ENCODE measurements at regions not wholly inside any gene's neighbourhood (a gene's known extent, or its start where the extent isn't known, plus 50 kb on each side); places are given as distances from the start of the nearest gene placed in this dataset.

GRCh38 chr15:73001840-73002239, 50.4 kb upstream of the NEO1 start:
- Histone ChIP-seq H3K27ac (ENCODE audit: insufficient read depth in 1 of 2, low read depth in 1 of 2, low read length in 2 of 2, poor library complexity in 1 of 2, severe bottlenecking in 2 of 2) (no peak overlapping the region), H3K4me1 (ENCODE audit: control extremely low read depth in 1 of 4, control insufficient read depth in 4 of 4, insufficient read depth in 4 of 4, low read length in 3 of 4) (no peaks in the 10 kb centered on the region), H3K36me3 (ENCODE audit: control insufficient read depth in 4 of 4, insufficient read depth in 4 of 4, low read length in 3 of 4) (no peaks in the 10 kb centered on the region), H3K27me3 (replicated peaks in 2 of 5; ENCODE audit: control insufficient read depth in 4 of 5, insufficient read depth in 5 of 5, low read length in 4 of 5) (peaks cover 3 to 29% (median 13%) of the 10 kb centered on the region in 5 experiments), H3K4me3 (ENCODE audit: control insufficient read depth in 1 of 7, extremely low read depth in 1 of 7, insufficient read depth in 4 of 7, low read depth in 2 of 7, low read length in 6 of 7) (no peak overlapping the region), H3K9me3 (ENCODE audit: control extremely low read depth in 1 of 5, control insufficient read depth in 4 of 5, insufficient read depth in 2 of 5, low read depth in 1 of 5, low read length in 4 of 5) (no peaks in the 10 kb centered on the region)
- 100% methylated on average over 1 of the region's 2 CpGs for WGBS (ENCODE audit: insufficient coverage)
- ChIA-PET CTCF (no interaction called here), POLR2A (no interaction called here)
- DNase-seq = no peak

GRCh38 chr15:73000293-73000692, 52.0 kb upstream of the NEO1 start:
- CTCF ChIA-PET = no interaction called here
- no peaks in the 10 kb centered on the region for H3K36me3 ChIP-seq (ENCODE audit: control insufficient read depth in 4 of 4, insufficient read depth in 4 of 4, low read length in 3 of 4)
- H3K9me3 ChIP-seq (ENCODE audit: control extremely low read depth in 1 of 5, control insufficient read depth in 4 of 5, insufficient read depth in 2 of 5, low read depth in 1 of 5, low read length in 4 of 5) = no peaks in the 10 kb centered on the region
- WGBS (ENCODE audit: insufficient coverage) = 97% methylated on average over 3 of the region's 4 CpGs
- DNase-seq = no peak
- H3K27me3 ChIP-seq (replicated peaks in 2 of 5; ENCODE audit: control insufficient read depth in 4 of 5, insufficient read depth in 5 of 5, low read length in 4 of 5) = peaks cover 3 to 38% (median 13%) of the 10 kb centered on the region in 5 experiments
- H3K27ac ChIP-seq (ENCODE audit: insufficient read depth in 1 of 2, low read depth in 1 of 2, low read length in 2 of 2, poor library complexity in 1 of 2, severe bottlenecking in 2 of 2) = no peak overlapping the region
- H3K4me3 ChIP-seq (ENCODE audit: control insufficient read depth in 1 of 7, extremely low read depth in 1 of 7, insufficient read depth in 4 of 7, low read depth in 2 of 7, low read length in 6 of 7) = no peak overlapping the region
- POLR2A ChIA-PET = no interaction called here
- no peaks in the 10 kb centered on the region for H3K4me1 ChIP-seq (ENCODE audit: control extremely low read depth in 1 of 4, control insufficient read depth in 4 of 4, insufficient read depth in 4 of 4, low read length in 3 of 4)

- Histone ChIP-seq H3K9me3 (ENCODE audit: control extremely low read depth in 1 of 5, control insufficient read depth in 4 of 5, insufficient read depth in 2 of 5, low read depth in 1 of 5, low read length in 4 of 5) (no peaks in the 10 kb centered on the region), H3K36me3 (ENCODE audit: control insufficient read depth in 4 of 4, insufficient read depth in 4 of 4, low read length in 3 of 4) (no peaks in the 10 kb centered on the region), H3K4me3 (ENCODE audit: control insufficient read depth in 1 of 7, extremely low read depth in 1 of 7, insufficient read depth in 4 of 7, low read depth in 2 of 7, low read length in 6 of 7) (no peak overlapping the region), H3K27ac (ENCODE audit: insufficient read depth in 1 of 2, low read depth in 1 of 2, low read length in 2 of 2, poor library complexity in 1 of 2, severe bottlenecking in 2 of 2) (no peak overlapping the region), H3K27me3 (replicated peaks in 2 of 5; ENCODE audit: control insufficient read depth in 4 of 5, insufficient read depth in 5 of 5, low read length in 4 of 5) (peaks cover 4 to 40% (median 13%) of the 10 kb centered on the region in 5 experiments), H3K4me1 (ENCODE audit: control extremely low read depth in 1 of 4, control insufficient read depth in 4 of 4, insufficient read depth in 4 of 4, low read length in 3 of 4) (no peaks in the 10 kb centered on the region)
- DNase-seq = no peak
- WGBS (ENCODE audit: insufficient coverage) = 89% methylated on average over 3 of the region's 3 CpGs
- CTCF ChIA-PET = no interaction called here
- POLR2A ChIA-PET = no interaction called here
Measured at GRCh38 chr15:72999586-72999985, 52.7 kb upstream of the NEO1 start.

GRCh38 chr15:72998681-72999466, 53.4 kb upstream of the NEO1 start:
- no peak overlapping the region for H3K27ac ChIP-seq (ENCODE audit: insufficient read depth in 1 of 2, low read depth in 1 of 2, low read length in 2 of 2, poor library complexity in 1 of 2, severe bottlenecking in 2 of 2)
- DNase-seq = no peak
- H3K4me1 ChIP-seq (ENCODE audit: control extremely low read depth in 1 of 4, control insufficient read depth in 4 of 4, insufficient read depth in 4 of 4, low read length in 3 of 4) = no peaks in the 10 kb centered on the region
- 92% methylated on average over 18 of the region's 18 CpGs for WGBS (ENCODE audit: insufficient coverage)
- ChIA-PET POLR2A (no interaction called here), CTCF (no interaction called here)
- H3K36me3 ChIP-seq (ENCODE audit: control insufficient read depth in 4 of 4, insufficient read depth in 4 of 4, low read length in 3 of 4) = no peaks in the 10 kb centered on the region
- no peak overlapping the region for H3K4me3 ChIP-seq (ENCODE audit: control insufficient read depth in 1 of 7, extremely low read depth in 1 of 7, insufficient read depth in 4 of 7, low read depth in 2 of 7, low read length in 6 of 7)
- H3K9me3 ChIP-seq (ENCODE audit: control extremely low read depth in 1 of 5, control insufficient read depth in 4 of 5, insufficient read depth in 2 of 5, low read depth in 1 of 5, low read length in 4 of 5) = no peaks in the 10 kb centered on the region
- peaks cover 4 to 43% (median 12%) of the 10 kb centered on the region in 5 experiments for H3K27me3 ChIP-seq (replicated peaks in 2 of 5; ENCODE audit: control insufficient read depth in 4 of 5, insufficient read depth in 5 of 5, low read length in 4 of 5)

GRCh38 chr15:72998226-72998625, 54.0 kb upstream of the NEO1 start:
- Histone ChIP-seq H3K27me3 (replicated peaks in 2 of 5; ENCODE audit: control insufficient read depth in 4 of 5, insufficient read depth in 5 of 5, low read length in 4 of 5) (peaks cover 4 to 44% (median 12%) of the 10 kb centered on the region in 5 experiments), H3K4me1 (ENCODE audit: control extremely low read depth in 1 of 4, control insufficient read depth in 4 of 4, insufficient read depth in 4 of 4, low read length in 3 of 4) (no peaks in the 10 kb centered on the region), H3K27ac (ENCODE audit: insufficient read depth in 1 of 2, low read depth in 1 of 2, low read length in 2 of 2, poor library complexity in 1 of 2, severe bottlenecking in 2 of 2) (no peak overlapping the region), H3K9me3 (ENCODE audit: control extremely low read depth in 1 of 5, control insufficient read depth in 4 of 5, insufficient read depth in 2 of 5, low read depth in 1 of 5, low read length in 4 of 5) (no peaks in the 10 kb centered on the region), H3K4me3 (ENCODE audit: control insufficient read depth in 1 of 7, extremely low read depth in 1 of 7, insufficient read depth in 4 of 7, low read depth in 2 of 7, low read length in 6 of 7) (no peak overlapping the region), H3K36me3 (ENCODE audit: control insufficient read depth in 4 of 4, insufficient read depth in 4 of 4, low read length in 3 of 4) (no peaks in the 10 kb centered on the region)
- WGBS (ENCODE audit: insufficient coverage) = 75% methylated on average over 4 of the region's 7 CpGs
- POLR2A ChIA-PET = no interaction called here
- CTCF ChIA-PET = no interaction called here
- DNase-seq = no peak

GRCh38 chr15:72995849-72996248, 56.4 kb upstream of the NEO1 start:
- H3K27ac ChIP-seq (ENCODE audit: insufficient read depth in 1 of 2, low read depth in 1 of 2, low read length in 2 of 2, poor library complexity in 1 of 2, severe bottlenecking in 2 of 2) = no peak overlapping the region
- POLR2A ChIA-PET = no interaction called here
- H3K36me3 ChIP-seq (ENCODE audit: control insufficient read depth in 4 of 4, insufficient read depth in 4 of 4, low read length in 3 of 4) = no peaks in the 10 kb centered on the region
- H3K4me1 ChIP-seq (ENCODE audit: control extremely low read depth in 1 of 4, control insufficient read depth in 4 of 4, insufficient read depth in 4 of 4, low read length in 3 of 4) = no peaks in the 10 kb centered on the region
- 100% methylated on average over 1 of the region's 2 CpGs for WGBS (ENCODE audit: insufficient coverage)
- CTCF ChIA-PET = no interaction called here
- H3K9me3 ChIP-seq (ENCODE audit: control extremely low read depth in 1 of 5, control insufficient read depth in 4 of 5, insufficient read depth in 2 of 5, low read depth in 1 of 5, low read length in 4 of 5) = no peaks in the 10 kb centered on the region
- H3K4me3 ChIP-seq (ENCODE audit: control insufficient read depth in 1 of 7, extremely low read depth in 1 of 7, insufficient read depth in 4 of 7, low read depth in 2 of 7, low read length in 6 of 7) = no peak overlapping the region
- no peak for DNase-seq
- peaks cover 2 to 40% (median 12%) of the 10 kb centered on the region in 5 experiments for H3K27me3 ChIP-seq (replicated peaks in 2 of 5; ENCODE audit: control insufficient read depth in 4 of 5, insufficient read depth in 5 of 5, low read length in 4 of 5)

- WGBS (ENCODE audit: insufficient coverage) = 59% methylated on average over 5 of the region's 9 CpGs
- Histone ChIP-seq H3K9me3 (ENCODE audit: control extremely low read depth in 1 of 5, control insufficient read depth in 4 of 5, insufficient read depth in 2 of 5, low read depth in 1 of 5, low read length in 4 of 5) (no peaks in the 10 kb centered on the region), H3K4me3 (ENCODE audit: control insufficient read depth in 1 of 7, extremely low read depth in 1 of 7, insufficient read depth in 4 of 7, low read depth in 2 of 7, low read length in 6 of 7) (no peak overlapping the region), H3K27me3 (replicated peaks in 2 of 5; ENCODE audit: control insufficient read depth in 4 of 5, insufficient read depth in 5 of 5, low read length in 4 of 5) (peaks cover 4 to 38% (median 12%) of the 10 kb centered on the region in 5 experiments), H3K36me3 (ENCODE audit: control insufficient read depth in 4 of 4, insufficient read depth in 4 of 4, low read length in 3 of 4) (no peaks in the 10 kb centered on the region), H3K4me1 (ENCODE audit: control extremely low read depth in 1 of 4, control insufficient read depth in 4 of 4, insufficient read depth in 4 of 4, low read length in 3 of 4) (no peaks in the 10 kb centered on the region), H3K27ac (ENCODE audit: insufficient read depth in 1 of 2, low read depth in 1 of 2, low read length in 2 of 2, poor library complexity in 1 of 2, severe bottlenecking in 2 of 2) (no peak overlapping the region)
- ChIA-PET CTCF (no interaction called here), POLR2A (no interaction called here)
- DNase-seq = no peak
Measured at GRCh38 chr15:72994534-72995177, 57.6 kb upstream of the NEO1 start.

Measured in common myeloid progenitor, CD34-positive (primary cell).